Common myeloid progenitor, CD34-positive (primary cell): ENCODE measurements at regions not wholly inside any gene's neighbourhood (a gene's known extent, or its start where the extent isn't known, plus 50 kb on each side); places are given as distances from the start of the nearest gene placed in this dataset.

ENCODE experiments used
- CTCF ChIA-PET: fragments of 350-600 bp; sonication (Branson Sonifier 250); formaldehyde crosslinking; loops from one replicate; lab custom pipeline; 2021; ENCODE audit warnings: antibody characterized with exemption; lab: Charles Lee
- POLR2A ChIA-PET: fragments of 350-600 bp; sonication (Branson Sonifier 250); formaldehyde crosslinking; loops from one replicate; lab custom pipeline; 2021; ENCODE audit warnings: antibody characterized with exemption; lab: Charles Lee
- DNase-seq, 3 donors: peaks; one replicate each; pipeline versions ENCODE4 v3.0.0 to v3.0.0-alpha.2; 2013
- H3K27ac ChIP-seq, 2 experiments: 1 replicate in 1 of 2; 2 replicates in 1 of 2; pipeline ENCODE4 v1.7.0; 2013; ENCODE audit warnings: inconsistent platforms in 2 of 2, low read length in 2 of 2, mild to moderate bottlenecking in 2 of 2, low read depth in 1 of 2, moderate library complexity in 1 of 2; ENCODE audit not compliant: severe bottlenecking in 2 of 2, insufficient read depth in 1 of 2, poor library complexity in 1 of 2
- H3K27me3 ChIP-seq, 5 experiments: replicated peaks in 2 of 5; 1 replicate in 3 of 5; 2 replicates in 2 of 5; pipeline versions ENCODE4 v1.6.1 to v1.7.0; 2013; ENCODE audit warnings: low read length in 4 of 5, mild to moderate bottlenecking in 2 of 5, moderate library complexity in 2 of 5, inconsistent platforms in 1 of 5; ENCODE audit not compliant: insufficient read depth in 5 of 5, control insufficient read depth in 4 of 5
- H3K36me3 ChIP-seq, 4 experiments: 1 replicate in 2 of 4; 2 replicates in 2 of 4; pipeline versions ENCODE4 v1.6.1 to v1.7.0; 2013; ENCODE audit warnings: low read length in 3 of 4, control low read depth in 1 of 4, mild to moderate bottlenecking in 1 of 4; ENCODE audit not compliant: control insufficient read depth in 4 of 4, insufficient read depth in 4 of 4
- H3K4me1 ChIP-seq, 4 experiments: 1 replicate in 3 of 4; 2 replicates in 1 of 4; pipeline versions ENCODE4 v1.6.1 to v1.7.1; 2013; ENCODE audit warnings: low read length in 3 of 4, mild to moderate bottlenecking in 3 of 4, control low read depth in 1 of 4, inconsistent platforms in 1 of 4, moderate library complexity in 1 of 4; ENCODE audit not compliant: control insufficient read depth in 4 of 4, insufficient read depth in 4 of 4; ENCODE audit errors: control extremely low read depth in 1 of 4
- H3K4me3 ChIP-seq, 7 experiments: 1 replicate in 4 of 7; 2 replicates in 3 of 7; pipeline versions ENCODE4 v1.5.1 to v1.7.0; 2013; ENCODE audit warnings: mild to moderate bottlenecking in 7 of 7, low read length in 6 of 7, moderate library complexity in 6 of 7, inconsistent platforms in 2 of 7, low read depth in 2 of 7, control low read depth in 1 of 7; ENCODE audit not compliant: insufficient read depth in 4 of 7, control insufficient read depth in 1 of 7; ENCODE audit errors: extremely low read depth in 1 of 7
- H3K9me3 ChIP-seq, 5 experiments: 1 replicate in 4 of 5; 2 replicates in 1 of 5; pipeline versions ENCODE4 v1.6.1 to v1.7.1; 2013; ENCODE audit warnings: low read length in 4 of 5, mild to moderate bottlenecking in 2 of 5, inconsistent platforms in 1 of 5, low read depth in 1 of 5, moderate library complexity in 1 of 5; ENCODE audit not compliant: control insufficient read depth in 4 of 5, insufficient read depth in 2 of 5; ENCODE audit errors: control extremely low read depth in 1 of 5
- WGBS: methylation state at CpG from one replicate; pipeline ENCODE4 v1.1.5; 2013; ENCODE audit not compliant: insufficient coverage; 5-methylcytosine and 5-hydroxymethylcytosine counted together

DNA sequence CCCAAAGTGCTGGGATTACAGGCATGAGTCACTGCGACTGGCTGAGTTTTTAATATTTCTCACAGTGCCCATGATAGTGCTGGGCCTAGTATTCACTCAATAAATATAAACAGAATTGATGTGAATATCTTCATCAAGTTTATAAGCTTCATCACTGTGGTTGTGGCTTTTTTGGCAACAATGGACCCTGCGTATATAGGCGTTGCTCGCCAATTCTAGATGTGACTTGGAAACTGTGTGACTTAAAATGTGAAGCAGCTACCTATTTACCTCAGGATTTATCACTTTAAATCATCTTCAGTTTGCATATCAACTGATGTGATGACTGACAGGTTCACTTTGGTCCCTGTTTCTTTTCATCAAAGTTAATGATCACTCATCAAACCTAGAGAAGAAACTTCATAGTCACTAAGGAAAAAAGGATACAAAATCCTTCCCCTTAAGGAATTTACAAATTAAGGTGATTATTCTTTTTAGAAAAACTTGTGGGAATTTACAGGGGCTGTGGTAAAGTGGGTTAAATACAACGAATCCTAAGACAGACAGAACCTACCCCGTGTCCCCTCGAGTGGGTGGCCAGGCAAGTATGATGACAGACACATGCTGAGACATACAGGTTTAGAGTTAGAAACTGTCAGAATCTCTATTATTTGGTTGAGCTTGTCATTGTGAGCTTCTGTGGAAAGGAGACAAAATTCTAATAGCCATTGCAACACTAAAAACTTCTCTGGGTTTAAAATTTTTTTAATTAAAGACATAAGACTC lies 101.3 kb downstream of the AKAP11 start:
- ChIA-PET CTCF (interaction anchor here (0.7 kb wide), 1 partner anchor 146 kb away, joined by 3 read pairs; no protein-coding TSS in a partner anchor), POLR2A (interaction anchor here (0.7 kb wide), 1 partner anchor 51 kb away, joined by 4 read pairs; no protein-coding TSS in a partner anchor)
- no peaks in the 10 kb centered on the region for H3K27me3 ChIP-seq
- DNase-seq: no peak
- 100% methylated on average over 3 of the region's 7 CpGs for WGBS
- no peak overlapping the region for H3K4me3 ChIP-seq
- H3K27ac ChIP-seq: no peak overlapping the region
- peaks cover 0 to 2% (median 0%) of the 10 kb centered on the region in 5 experiments for H3K9me3 ChIP-seq
- H3K4me1 ChIP-seq: peaks cover 0 to 19% (median 1%) of the 10 kb centered on the region in 4 experiments
- H3K36me3 ChIP-seq: no peaks in the 10 kb centered on the region

DNA sequence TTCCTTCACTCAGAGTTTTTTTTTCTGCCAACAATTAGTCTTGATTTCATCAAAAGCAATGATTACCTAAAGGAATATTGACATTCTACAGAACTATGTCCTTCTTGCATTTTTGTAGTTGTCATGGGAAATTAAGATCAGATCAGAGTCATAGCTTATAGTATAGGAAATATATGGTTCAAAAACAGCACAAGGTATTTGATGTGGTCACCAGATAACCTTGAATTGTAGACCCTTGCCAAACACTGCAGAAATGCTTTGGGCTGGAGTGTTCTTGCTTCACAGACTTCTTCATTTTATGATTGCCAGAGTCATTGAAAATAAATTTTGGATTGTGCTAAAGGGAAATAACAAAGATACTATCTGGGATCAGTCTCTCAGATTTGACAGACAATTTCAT lies 103.7 kb downstream of the AKAP11 start:
- H3K27me3 ChIP-seq: no peaks in the 10 kb centered on the region
- CTCF ChIA-PET: no interaction called here
- POLR2A ChIA-PET: interaction anchor here (0.7 kb wide), 1 partner anchor 1020 kb away, joined by 3 read pairs; no protein-coding TSS in a partner anchor
- H3K36me3 ChIP-seq: no peaks in the 10 kb centered on the region
- peaks cover 0 to 2% (median 0%) of the 10 kb centered on the region in 5 experiments for H3K9me3 ChIP-seq
- no peak for DNase-seq
- H3K4me1 ChIP-seq: peaks cover 0 to 22% (median 6%) of the 10 kb centered on the region in 4 experiments
- H3K27ac ChIP-seq: no peak overlapping the region
- H3K4me3 ChIP-seq: no peak overlapping the region

DNA sequence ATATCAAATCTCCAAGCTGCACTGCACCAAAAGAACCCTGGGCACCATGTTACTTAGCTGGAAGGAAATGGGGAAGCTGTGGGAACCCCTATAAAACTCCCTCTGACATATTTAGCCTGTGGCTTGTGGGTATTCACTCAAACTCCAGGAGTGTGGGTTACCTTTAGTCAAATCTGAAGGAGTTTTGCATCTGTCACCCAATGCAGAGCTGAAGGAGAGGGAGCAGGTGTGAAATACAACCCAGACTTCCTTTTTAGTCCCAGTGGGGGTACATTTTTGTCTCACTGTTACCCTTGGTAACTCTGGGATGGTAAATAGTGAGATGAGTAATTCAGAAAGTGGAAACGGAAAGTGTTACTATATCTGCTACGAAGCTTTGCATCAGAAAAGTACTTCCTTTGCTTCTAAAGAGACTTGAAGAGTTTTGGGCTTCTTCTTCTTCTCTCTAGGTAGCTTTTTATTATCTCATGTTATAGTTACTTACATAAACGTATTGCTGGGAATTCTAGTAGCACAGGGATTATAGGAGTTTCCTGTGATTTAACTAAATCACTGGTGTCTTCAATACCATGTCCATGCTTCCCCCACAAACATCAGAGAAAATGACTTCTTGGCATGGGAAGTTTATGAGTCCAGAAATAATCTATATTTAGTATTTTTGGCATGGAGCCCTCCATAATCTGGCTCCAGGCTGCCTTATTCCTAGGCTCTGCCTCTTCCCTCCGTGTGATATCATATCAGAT lies 105.9 kb downstream of the AKAP11 start:
- Histone ChIP-seq H3K27ac (peak overlapping the region in 1 of 2 experiments; percentile 69), H3K4me1 (peaks cover 0 to 20% (median 7%) of the 10 kb centered on the region in 4 experiments), H3K36me3 (no peaks in the 10 kb centered on the region), H3K27me3 (no peaks in the 10 kb centered on the region), H3K4me3 (no peak overlapping the region), H3K9me3 (peaks cover 0 to 2% (median 0%) of the 10 kb centered on the region in 5 experiments)
- POLR2A ChIA-PET: no interaction called here
- no CpG with 5 or more reads among the region's 4 CpGs for WGBS
- peak; percentile 55 to 90 (median 88) for DNase-seq
- CTCF ChIA-PET: interaction anchor here (1.7 kb wide), 1 partner anchor 22 kb away, joined by 3 read pairs; no protein-coding TSS in a partner anchor

DNA sequence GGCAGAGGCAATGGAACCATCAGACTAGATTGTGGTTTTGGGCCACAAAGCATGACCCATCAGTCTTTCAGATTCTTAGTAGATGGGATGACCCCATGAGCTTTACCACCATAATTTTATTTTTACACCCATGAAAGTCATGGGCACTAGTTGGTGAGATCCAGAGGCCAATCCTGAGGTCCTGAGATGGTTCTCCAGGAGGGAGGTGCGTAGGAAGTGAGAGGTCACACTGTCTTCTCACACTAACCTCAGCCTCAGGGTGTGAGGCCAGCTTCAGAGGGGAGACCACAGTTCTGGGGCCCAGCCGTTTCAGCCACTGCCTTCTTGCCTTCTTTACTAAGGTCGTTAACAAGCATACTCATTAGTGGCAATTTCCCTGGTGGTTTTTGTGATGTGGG lies 106.4 kb downstream of the AKAP11 start:
- POLR2A ChIA-PET: no interaction called here
- 100% methylated on average over 1 of the region's 3 CpGs for WGBS
- H3K36me3 ChIP-seq: no peaks in the 10 kb centered on the region
- H3K4me1 ChIP-seq: peaks cover 0 to 20% (median 7%) of the 10 kb centered on the region in 4 experiments
- no peak for DNase-seq
- H3K27ac ChIP-seq: peak overlapping the region in 1 of 2 experiments; percentile 69
- peaks cover 0 to 2% (median 0%) of the 10 kb centered on the region in 5 experiments for H3K9me3 ChIP-seq
- CTCF ChIA-PET: interaction anchor here (1.7 kb wide), 1 partner anchor 23 kb away, joined by 3 read pairs; no protein-coding TSS in a partner anchor
- H3K4me3 ChIP-seq: no peak overlapping the region
- no peaks in the 10 kb centered on the region for H3K27me3 ChIP-seq

DNA sequence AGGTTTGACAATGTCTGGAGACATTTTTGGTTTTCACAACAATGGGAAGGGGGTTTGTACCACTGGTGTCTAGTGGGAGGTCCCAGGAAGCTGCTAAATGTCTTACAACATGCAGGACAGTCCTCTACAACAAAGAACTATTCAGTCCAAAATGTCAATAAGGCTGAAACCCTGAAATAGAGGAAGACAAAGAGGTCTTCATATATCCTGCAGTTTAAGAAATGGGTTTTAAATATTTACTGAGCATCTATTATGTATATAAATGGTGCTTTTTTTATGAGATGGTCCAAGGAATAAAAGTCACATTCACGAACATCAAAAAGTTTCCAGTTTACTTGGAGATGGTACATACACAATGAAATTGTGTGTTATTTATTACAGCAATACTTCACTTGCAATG lies 107.3 kb downstream of the AKAP11 start:
- Histone ChIP-seq H3K9me3 (peaks cover 0 to 2% (median 0%) of the 10 kb centered on the region in 5 experiments), H3K27ac (no peak overlapping the region), H3K4me1 (peaks cover 0 to 20% (median 7%) of the 10 kb centered on the region in 4 experiments), H3K4me3 (no peak overlapping the region), H3K27me3 (no peaks in the 10 kb centered on the region), H3K36me3 (no peaks in the 10 kb centered on the region)
- WGBS: no CpG with 5 or more reads among the region's 1 CpG
- DNase-seq: no peak
- ChIA-PET POLR2A (no interaction called here), CTCF (no interaction called here)

DNA sequence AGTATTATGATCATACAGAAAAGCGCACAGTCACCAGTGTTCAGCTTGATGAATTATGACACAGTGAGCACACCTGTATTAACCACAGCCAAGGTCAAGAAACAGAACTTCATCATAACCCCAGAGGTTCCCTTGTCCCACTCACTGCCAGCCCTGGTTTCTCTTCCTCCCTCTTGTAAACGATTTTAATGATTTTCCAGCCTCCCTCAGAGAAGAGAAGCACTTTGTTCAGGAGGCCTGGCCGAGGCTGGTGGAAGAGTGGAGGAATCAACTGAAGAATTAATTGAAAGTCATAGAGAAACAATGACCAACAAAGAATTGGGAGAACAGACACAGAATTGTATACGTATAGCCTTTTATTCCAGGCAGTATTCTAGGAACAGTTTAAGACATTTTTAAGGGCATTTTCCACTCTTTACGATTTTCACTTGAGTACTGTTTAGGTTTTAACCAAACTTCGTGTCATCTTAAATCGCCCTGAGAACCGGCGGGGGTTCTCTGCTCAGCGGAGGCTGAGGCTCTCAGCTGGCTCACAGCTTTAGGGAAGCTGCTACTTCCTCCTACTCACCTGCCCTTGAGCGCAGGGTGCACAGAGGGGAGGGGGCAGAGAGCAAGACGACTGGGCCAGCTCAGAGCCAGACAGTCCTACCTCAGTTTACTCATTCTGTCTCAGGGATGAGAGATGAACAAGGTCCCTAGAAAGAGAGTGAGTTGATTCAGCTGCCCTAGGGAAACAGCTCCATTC lies 108.6 kb downstream of the AKAP11 start:
- no peaks in the 10 kb centered on the region for H3K27me3 ChIP-seq
- H3K36me3 ChIP-seq: no peaks in the 10 kb centered on the region
- ChIA-PET CTCF (interaction anchor here (1.3 kb wide), 1 partner anchor 11 kb away, joined by 3 read pairs; no protein-coding TSS in a partner anchor), POLR2A (no interaction called here)
- peak; percentile 5 to 56 (median 40) for DNase-seq
- H3K9me3 ChIP-seq: peaks cover 0 to 2% (median 0%) of the 10 kb centered on the region in 5 experiments
- 40% methylated on average over 9 of the region's 12 CpGs for WGBS
- H3K27ac ChIP-seq: no peak overlapping the region
- H3K4me3 ChIP-seq: no peak overlapping the region
- peaks cover 0 to 20% (median 7%) of the 10 kb centered on the region in 4 experiments for H3K4me1 ChIP-seq
